Medulla oblongata (tissue), 1 donor: ENCODE measurements at regions not wholly inside any gene's neighbourhood (a gene's known extent, or its start where the extent isn't known, plus 50 kb on each side); places are given as distances from the start of the nearest gene placed in this dataset.
"Not testable (repeated sequence)": the region's sequence is repeated elsewhere in the genome, so short reads cannot be mapped to it uniquely, and the experiment has no call there.

ENCODE experiments used
- DNase-seq: peaks from one replicate; pipeline ENCODE4 v3.0.0-alpha.2; 2015; ENCODE audit errors: extremely low spot score

DNA sequence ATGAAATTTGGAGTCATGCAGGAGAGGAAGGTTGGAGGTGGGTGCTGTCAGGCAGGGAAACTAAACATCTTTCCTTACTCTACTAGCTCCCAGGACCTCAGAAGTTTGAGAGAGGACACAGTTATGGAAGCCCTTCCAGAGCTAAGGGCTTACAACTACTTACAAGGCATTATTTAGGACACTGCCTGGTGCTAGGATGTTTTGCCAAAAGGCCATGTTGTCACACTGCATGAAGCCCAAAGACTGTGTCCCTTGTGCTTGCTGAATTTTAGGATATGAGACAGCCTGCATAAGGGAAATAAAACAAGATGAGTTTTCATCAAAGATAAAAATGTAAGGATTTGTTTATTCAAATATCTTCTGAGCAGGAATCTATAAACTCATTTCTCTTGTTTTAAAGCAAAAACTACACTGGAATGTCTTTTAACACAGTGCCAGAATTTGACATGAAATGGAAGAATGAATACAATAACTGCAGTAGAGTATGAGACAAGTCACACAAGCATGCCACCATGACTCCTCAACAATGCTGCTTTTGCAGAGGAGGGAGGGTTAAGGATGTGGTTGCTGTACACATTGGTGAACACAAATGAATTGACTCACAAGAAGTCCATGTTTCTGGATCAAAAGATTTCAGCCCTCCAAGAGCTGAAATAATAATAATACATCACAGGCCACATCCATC, 258.4 kb downstream of the SPRY2 start:
- no peak for DNase-seq

DNA sequence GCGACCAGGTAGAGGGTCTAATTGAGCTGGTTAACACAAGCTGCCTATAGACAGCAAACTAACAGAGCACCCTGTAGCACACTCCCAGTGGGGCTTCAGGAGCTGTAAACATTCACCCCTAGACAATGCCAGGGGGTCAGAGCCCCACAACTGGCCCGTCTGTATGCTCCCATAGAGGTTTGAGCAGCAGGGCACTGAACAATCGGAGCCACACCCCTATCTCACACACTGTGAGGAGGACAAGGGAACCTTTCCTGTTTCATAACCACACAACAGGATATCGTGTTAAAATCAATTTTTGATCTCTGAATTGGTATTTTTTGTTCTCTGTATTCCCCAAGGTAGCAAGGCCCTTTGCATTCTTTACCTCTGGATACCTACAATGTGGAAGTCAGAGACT, 266.1 kb downstream of the SPRY2 start:
- no peak for DNase-seq

DNA sequence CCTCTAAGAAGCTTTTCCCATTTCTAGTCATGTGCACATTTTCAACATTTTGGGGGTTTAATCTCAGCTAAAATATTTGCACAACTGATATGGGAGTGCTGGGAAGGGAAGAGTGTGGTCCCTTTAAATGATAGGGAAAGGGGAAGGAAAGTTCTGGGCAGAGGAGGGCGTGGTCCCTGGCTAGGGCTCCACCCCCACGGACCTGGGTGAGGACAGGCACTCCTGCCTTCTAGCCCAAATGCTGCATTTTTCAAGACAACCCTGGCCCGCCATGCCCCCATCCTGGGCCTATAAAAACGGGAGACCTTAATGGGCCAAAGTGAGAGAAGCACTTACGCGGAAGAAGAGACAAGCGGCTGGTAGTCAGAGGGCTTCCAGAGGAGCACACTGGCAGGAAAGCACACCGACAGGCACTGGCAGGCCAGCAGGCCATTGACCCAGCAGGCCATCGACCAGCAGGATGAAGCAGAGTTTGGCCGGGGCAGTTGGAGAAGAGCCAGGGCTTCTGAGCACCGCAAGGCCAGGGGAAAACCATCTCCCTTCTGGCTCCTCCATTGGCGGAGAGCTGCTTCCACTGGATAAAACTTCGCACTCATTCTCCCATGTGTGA, 266.7 kb downstream of the SPRY2 start:
- DNase-seq: peak; percentile 6

DNA sequence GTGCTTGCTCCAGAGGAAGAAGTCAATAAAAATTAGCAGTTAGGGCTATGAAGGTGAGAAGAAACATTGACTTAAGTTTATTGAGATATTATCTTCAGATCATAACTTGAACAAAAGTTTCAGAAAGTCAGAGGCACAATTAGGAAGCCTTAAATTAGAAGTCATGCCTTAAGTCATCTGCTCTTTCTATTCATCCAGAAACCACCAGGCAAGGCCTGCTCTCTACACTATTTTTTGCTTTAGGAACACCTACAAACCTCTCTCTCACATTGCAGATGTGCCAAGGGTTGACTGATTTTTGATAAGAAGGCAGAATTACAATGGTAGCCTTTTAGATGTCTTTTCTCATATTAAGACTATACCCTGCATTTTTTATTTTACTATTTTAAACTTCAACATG, 268.7 kb downstream of the SPRY2 start:
- DNase-seq: no peak

DNA sequence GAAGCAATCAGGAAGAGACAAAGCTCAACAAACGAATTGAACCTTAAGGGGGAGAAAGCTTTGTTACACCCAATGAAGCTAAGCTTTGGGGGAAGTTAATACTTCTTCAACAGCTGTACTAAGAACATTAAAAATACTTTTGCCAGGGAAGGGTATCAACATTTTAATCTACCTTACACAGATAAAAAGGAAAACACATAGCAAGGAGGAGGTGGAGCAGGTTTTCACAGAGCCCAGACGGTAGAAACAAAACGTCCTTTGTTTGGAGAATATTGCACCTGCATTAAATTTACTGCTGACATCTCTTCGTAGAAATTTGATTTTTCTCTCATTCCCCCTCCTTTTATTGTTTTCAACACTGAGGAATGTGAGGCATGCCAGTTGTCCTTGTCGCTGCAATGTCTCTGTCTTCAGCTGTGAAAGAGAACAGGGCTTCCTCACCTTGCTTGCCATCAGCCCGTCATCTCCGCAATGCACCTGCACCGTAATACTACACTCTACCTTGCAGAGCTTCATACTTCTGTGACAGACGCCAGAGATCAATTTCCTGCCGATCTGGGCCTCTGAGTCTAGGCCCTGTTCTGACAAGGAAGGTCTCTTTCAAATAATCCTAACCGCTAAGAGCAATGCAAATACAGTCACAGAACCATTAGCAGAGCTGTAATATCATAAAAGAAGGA, 270.8 kb downstream of the SPRY2 start:
- no peak for DNase-seq

DNA sequence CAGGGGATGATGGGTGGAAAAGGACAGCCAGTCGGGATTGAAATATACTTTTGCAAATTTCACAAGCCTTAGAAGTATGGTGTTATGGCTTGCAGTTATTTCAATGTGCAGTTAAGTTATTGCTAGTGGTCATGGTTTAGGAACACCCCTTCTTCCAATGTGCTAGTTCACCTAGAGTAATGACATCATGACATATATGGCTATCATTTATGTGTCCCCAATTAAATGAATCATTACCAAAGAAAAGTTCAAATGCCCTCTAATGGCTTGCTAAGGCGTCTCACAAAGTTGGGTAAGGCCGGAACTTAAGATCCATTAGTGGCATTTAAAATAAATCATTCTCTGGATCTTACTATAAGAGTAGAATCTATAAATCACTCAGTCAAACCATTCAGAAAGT, 271.6 kb downstream of the SPRY2 start:
- DNase-seq: no peak

DNA sequence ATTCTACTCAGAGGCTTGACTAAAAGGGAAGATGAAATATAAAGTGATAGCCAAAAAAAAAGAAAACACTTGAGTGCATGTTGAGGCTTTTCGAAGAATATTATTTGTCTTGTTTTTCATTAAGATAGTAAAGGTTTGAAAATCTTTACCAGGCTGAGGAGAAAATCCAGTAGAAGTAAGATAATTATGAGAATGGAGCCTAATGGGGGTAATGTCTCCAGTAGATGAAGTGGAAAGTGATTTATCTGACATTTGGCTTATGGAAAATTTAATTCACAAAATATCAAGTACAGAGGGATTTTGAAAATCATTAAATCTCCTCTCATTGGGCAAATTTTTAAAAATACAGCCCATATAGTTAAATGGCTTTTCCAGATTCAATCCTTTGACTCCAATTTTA, 274.9 kb downstream of the SPRY2 start:
- DNase-seq: no peak

DNA sequence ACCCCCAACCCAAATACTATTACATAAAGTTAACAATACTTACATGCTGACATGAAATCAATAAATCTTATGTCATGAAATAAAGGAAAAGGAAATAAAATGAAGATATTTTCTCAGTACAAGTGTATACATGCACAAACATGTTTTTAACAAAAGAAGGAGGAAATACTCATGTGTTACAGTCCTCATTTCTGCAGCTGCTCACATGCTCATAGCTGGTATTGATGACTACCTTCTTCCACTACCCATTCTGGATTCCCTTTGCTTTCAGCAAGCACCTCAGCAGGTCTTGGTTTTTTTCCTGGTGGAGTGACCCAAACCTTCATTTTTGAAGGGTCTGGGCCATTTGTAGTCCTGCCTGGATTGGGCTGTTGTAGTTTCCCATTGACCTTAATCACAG, 278.5 kb downstream of the SPRY2 start:
- not testable (repeated sequence) for DNase-seq

DNA sequence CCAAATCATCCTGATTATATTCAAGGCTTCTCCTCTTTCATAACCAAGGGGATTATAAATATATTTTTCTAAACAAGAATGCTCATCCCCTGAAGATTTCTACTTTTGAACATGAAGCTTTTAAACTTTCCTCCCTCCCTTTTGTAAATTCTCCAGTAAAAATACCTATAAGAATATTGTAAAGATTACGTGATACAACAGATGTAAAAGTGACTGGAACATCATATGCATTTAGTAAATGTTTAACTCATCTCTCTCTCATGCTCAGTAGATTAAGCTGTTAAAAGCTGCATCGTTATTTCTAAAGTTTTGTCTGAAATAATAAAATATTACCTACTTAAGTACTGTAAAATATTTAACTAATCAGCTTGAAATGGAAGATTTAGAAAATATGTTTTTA, 281.1 kb downstream of the SPRY2 start:
- no peak for DNase-seq

DNA sequence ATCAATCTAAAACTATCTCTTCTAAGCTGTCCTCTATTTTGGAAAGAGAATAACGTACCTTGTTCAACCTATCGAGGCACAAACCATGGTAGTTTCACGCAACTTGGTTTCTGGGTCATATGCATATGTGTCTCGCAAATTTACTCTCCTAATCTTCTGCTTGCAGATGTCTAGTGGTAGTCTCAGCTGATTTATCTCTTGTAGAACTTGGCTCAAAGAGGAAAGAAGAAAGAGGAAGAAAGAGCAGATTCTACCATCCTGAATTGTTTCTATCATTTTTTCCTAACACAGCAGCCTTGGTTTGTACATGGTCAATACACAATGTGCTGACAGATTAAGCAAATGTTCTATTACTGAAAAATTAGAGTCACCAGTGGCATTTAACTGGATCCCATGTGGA, 282.3 kb downstream of the SPRY2 start:
- no peak for DNase-seq

DNA sequence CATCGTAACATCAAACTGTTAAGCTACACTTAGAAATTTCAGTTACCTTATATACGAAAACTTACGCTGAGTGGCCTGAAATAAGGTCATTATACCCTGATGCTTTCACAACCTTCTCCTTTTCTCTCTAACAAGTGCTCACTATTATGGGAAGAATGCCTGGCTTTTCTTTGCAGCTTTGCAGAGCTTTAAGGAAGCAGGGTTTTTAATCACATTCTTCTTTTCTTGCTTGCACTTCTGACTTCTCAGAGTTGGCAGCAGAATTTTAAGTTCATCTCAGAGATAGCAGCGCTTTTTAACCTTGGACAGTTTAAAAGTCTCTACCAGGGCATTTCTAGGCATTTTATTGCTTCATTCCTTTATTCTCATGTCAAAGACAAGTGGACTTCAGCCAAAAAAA, 285.1 kb downstream of the SPRY2 start:
- DNase-seq: peak; percentile 71

DNA sequence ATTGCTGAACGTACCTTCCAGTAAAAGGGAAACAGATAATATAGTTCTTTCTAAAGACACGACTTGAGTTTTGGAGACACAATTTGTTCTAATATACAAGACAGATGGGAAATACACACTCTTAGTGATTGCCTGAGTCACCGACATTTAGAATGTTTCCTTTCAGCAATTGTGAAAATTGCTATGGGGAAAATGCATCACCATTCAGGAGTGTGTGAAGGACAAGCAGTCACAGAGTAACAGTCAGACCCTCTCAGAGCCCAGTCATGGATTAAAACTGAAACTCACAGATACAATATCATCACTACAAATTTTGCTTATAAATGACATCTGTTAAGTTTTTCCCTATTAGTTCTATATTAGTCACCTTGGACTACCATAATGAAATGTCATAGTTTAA, 286.1 kb downstream of the SPRY2 start:
- no peak for DNase-seq

DNA sequence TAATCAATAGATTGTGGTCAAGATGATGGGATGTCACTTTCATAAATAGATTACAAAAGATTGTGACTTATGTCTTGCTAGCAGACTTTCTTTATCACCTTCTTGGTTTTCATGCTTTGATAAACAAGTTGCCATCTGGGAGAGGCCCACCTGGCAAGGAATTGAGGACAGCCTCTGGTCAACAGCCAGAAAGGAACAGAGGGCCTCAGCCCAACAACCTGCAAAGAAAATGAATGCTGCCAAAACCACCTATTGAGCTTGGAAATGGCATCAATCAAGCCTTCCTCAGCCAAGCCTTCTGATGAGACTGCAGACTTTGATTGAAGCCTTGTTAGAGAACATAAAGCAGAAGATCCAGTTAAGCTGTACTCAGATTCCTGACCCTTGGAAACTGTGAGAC, 288.6 kb downstream of the SPRY2 start:
- no peak for DNase-seq

DNA sequence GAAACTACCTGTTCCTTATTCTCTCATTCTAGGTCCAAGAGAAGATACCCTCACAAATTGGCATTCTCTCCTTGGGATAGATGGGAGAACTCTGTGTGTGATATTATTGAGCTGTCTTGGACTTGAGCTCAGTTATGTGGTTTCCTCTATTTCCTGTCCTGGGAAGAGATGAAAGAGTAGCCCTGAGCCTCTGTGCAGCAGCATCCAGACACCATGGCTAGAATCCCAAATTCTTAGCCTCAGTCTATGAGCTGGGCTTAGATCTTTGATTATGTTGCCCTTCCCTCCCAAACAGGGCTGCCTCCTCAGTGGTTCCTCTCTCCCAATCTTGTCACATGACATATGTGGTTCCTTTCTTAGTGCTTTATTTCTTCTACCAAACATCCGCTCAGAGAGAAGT, 290.7 kb downstream of the SPRY2 start:
- DNase-seq: no peak

DNA sequence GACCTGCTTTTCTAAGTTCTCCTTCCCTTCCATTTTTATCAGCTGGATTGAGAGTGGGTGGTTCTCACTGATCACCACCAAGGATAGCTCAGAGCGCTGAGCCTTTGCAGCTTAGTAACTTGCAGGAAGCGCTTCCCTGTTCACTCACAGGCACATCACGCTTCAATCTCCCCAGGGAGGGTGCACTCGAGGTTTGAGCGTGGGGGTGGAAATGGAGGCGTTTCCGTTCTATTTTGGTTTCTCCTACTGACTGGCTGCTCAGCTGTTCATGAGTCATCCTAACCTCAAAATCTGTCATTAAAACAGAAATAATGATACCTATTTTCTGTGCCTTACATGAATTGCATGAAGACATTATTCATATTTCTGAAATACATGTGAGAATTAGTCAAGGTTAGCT, 292.1 kb downstream of the SPRY2 start:
- DNase-seq: peak; percentile 90

DNA sequence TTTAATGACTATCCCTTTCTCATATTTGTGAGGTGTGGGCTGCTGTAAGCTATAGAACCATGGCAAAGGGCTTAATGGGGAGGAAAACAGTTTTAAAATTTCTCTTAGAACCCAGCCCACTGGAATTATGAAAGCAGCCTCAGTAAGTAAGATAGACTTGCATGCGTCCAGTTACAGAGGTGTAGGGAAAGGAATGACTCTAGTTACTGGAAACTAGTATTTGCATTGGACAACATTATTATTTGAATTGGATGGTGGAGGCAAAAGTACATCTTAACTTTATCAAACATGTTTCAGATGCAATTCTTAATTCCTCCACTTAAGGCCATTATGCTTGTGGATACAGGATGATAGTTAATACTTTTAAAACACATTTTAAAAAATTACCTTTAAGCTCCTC, 292.9 kb downstream of the SPRY2 start:
- DNase-seq: no peak

DNA sequence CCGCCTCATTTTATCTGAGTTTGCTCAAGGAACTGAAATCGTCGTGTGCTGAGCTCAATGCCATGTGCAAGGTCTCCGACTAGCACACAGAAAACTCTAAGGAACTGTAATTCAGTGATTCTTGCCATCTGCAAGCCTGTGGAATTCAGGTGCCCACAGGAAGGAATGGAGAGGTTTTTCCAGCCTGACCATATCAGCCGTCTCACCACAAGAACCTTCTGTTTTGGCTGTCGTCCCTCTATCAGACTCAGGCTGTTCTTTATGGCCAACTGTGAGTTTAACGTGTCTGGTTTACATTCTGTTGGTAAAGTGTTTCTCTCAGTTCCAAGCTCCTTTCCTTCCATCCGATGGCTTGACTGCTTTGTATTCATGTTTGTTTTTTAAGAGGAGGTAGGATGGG, 293.5 kb downstream of the SPRY2 start:
- DNase-seq: no peak

DNA sequence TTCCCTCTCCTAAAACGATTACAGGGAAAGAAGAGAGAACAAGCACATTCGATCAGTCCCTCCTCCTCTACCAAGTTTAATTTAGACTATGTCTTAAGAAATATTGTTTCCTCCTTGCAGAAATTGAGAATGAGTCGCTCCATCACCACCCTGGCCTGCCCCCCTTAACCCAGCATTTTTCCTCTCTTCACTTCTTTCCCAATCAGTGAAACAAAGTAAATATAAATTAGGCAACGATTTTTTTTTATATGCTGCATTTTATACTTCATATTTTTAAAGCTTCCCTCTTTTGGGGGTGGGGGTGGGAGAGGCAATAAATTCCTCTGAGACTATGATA, 300.0 kb downstream of the SPRY2 start:
- no peak for DNase-seq

DNA sequence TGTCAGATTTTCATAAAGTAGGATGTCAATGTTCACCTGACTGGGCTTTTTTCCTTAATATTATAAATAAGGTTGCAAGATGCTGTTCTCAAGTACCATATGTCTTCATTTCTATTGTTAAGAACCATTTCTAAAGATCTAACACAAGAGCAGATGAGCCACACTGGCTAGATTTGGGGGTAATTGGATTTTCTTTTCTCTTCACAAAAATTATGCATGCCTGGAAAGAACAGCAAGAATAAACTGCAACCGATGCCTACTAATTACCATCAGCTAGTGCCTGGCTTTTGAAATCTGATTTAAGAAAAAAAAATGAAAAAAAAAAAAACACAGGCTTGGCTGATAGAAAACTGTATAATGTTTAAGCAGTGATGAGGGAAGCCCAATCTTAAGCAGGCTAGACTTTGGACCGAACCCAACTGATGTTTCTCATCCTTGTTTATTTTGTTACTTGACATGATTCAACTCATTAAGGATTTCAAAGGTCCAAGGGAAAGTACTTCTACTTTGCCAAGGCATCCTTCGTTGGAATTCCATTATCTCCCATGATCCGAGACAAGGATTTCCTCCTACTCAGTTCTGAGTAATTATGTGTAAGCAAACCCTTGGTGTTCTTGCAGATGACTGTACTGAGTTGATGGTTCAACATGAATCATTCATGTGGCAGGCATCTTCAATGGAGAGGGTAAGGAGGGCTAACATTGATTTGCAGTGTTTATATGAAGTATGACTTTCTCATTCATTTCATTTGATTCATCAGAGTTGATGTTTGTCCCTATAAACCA, 300.5 kb downstream of the SPRY2 start:
- DNase-seq: no peak

DNA sequence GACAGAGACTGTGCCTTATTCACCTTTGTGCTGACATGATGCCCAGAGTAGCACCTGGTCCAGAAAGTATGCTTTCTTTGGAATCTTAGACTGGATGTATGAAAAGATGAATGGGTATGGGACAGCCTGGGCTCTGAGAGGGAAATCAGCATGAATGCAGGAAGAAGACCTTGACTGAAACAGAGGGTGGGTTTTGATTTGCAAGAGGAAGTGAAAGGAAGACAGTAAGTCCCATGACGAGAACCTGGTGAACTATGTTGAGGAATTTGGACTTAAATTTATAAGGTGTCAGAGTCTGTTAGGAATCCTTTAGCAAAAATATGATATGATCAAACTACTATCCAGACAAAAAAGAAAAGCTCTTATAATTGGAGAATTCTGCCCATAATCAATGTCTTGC, 301.9 kb downstream of the SPRY2 start:
- DNase-seq: peak; percentile 69

DNA sequence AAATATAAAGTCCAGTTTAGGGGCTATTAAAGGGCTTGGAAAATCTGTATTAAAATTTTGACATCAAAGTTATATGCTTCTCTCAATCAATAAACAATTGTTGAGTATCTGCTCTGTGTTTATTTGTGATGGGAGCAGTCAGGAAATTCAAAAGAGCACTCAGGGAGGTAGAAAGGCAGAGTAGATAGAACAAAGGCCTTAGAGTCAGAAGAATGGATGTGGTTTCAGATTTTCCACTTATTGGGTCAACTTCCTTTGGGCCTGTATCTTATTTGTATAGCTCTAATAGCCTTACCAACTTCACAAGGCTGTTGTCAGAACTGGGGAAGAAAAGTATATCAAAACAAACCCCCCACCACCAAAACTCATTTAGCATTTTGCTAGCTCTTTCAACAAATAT, 302.6 kb downstream of the SPRY2 start:
- no peak for DNase-seq

DNA sequence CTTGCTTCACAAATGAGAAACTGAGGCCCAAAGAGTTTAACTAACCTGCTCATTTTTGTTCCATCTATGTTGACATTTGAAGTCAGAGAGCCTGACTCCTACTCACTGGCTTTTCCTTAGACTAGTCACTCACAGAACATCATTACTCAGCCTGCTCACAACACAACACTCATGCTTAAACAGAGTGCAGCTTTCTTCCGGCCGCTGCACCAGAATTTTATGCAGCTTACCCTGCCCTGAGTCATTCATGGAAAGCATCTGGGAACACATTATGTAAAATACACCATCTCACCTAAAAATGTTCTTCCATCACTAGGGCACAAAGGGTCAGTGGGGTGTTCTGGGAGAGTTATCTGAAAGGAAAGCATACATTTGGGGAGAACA, 303.4 kb downstream of the SPRY2 start:
- no peak for DNase-seq
